SK-N-SH (cell line): ENCODE measurements at regions not wholly inside any gene's neighbourhood (a gene's known extent, or its start where the extent isn't known, plus 50 kb on each side); places are given as distances from the start of the nearest gene placed in this dataset.

Experiments used
- CTCF ChIA-PET: fragments of 300-600, 350-600 bp; formaldehyde crosslinking; extraction: SDS; loops from one replicate; lab custom pipeline; 2021; lab: Yijun Ruan, JAX
- POLR2A ChIA-PET: fragments of 350-600 bp; sonication (Branson Sonifier 250); formaldehyde crosslinking; extraction: SDS; loops from one replicate; lab custom pipeline; 2020; ENCODE audit warnings: antibody characterized with exemption, inconsistent platforms; lab: Yijun Ruan, JAX
- DNase-seq: peaks from one replicate; pipeline ENCODE4 v3.0.0; 2012
- H2AFZ ChIP-seq: fragments of 200-600 bp; sonication (generic); 2 replicates; pipeline ENCODE4 v1.8.1; 2016; ENCODE audit warnings: antibody characterized with exemption, mild to moderate bottlenecking, low read depth
- H3F3A ChIP-seq: fragments of 200-600 bp; sonication (generic); replicated peaks from 2 replicates; pipeline ENCODE3; 2016; ENCODE audit warnings: antibody characterized with exemption, mild to moderate bottlenecking; ENCODE audit not compliant: insufficient read depth
- H3K27ac ChIP-seq, 2 experiments: fragments of 200-500 bp in 1 of 2; fragments of 200-600 bp in 1 of 2; sonication (Bioruptor generic) in 1 of 2; sonication (generic), shearing (Covaris generic) in 1 of 2; 2 replicates each; pipeline versions ENCODE4 v1.5.1 to v1.6.1; 2014 to 2016; ENCODE audit warnings: low read depth in 2 of 2, inconsistent platforms in 1 of 2, low read length in 1 of 2, mild to moderate bottlenecking in 1 of 2, mixed read lengths in 1 of 2
- H3K27me3 ChIP-seq: fragments of 200-600 bp; sonication (generic), shearing (Covaris generic); 2 replicates; pipeline ENCODE4 v1.6.1; 2016; ENCODE audit warnings: mixed run types; ENCODE audit not compliant: insufficient read depth
- H3K36me3 ChIP-seq, 2 experiments: fragments of 200-500 bp in 1 of 2; fragments of 200-600 bp in 1 of 2; sonication (Bioruptor generic) in 1 of 2; sonication (generic) in 1 of 2; replicated peaks in 1 of 2; 2 replicates each; pipeline versions ENCODE3 to v1.5.1; 2014 to 2016; ENCODE audit warnings: low read length in 1 of 2, mild to moderate bottlenecking in 1 of 2; ENCODE audit not compliant: insufficient read depth in 2 of 2, control insufficient read depth in 1 of 2
- H3K4me1 ChIP-seq, 2 experiments: fragments of 200-500 bp in 1 of 2; fragments of 200-600 bp in 1 of 2; sonication (Bioruptor generic) in 1 of 2; sonication (generic), shearing (Covaris generic) in 1 of 2; 2 replicates each; pipeline versions ENCODE4 v1.5.1 to v1.6.1; 2014 to 2016; ENCODE audit warnings: low read depth in 1 of 2, low read length in 1 of 2, mixed run types in 1 of 2; ENCODE audit not compliant: insufficient read depth in 2 of 2, control insufficient read depth in 1 of 2
- H3K4me2 ChIP-seq: fragments of 200-600 bp; sonication (generic), shearing (Covaris generic); 2 replicates; pipeline ENCODE4 v1.6.1; 2017; ENCODE audit warnings: mixed run types
- H3K4me3 ChIP-seq, 2 experiments: fragments of 200-500 bp in 1 of 2; fragments of 200-600 bp in 1 of 2; sonication (Bioruptor generic) in 1 of 2; sonication (generic), shearing (Covaris generic) in 1 of 2; 2 replicates each; pipeline versions ENCODE4 v1.5.1 to v1.8.1; 2014 to 2016; ENCODE audit warnings: low read depth in 2 of 2, inconsistent platforms in 1 of 2, low read length in 1 of 2, mild to moderate bottlenecking in 1 of 2, mixed read lengths in 1 of 2, moderate library complexity in 1 of 2
- H3K79me2 ChIP-seq: fragments of 200-600 bp; sonication (generic); 2 replicates; pipeline ENCODE4 v1.8.1; 2017; ENCODE audit warnings: mild to moderate bottlenecking; ENCODE audit not compliant: insufficient read depth
- H3K9ac ChIP-seq: fragments of 200-600 bp; sonication (generic); 2 replicates; pipeline ENCODE4 v1.6.1; 2017; ENCODE audit warnings: mixed run types
- H3K9me2 ChIP-seq: fragments of 200-600 bp; sonication (generic); 2 replicates; pipeline ENCODE4 v1.6.1; 2017; ENCODE audit warnings: mixed run types
- H3K9me3 ChIP-seq: fragments of 200-600 bp; sonication (generic); 2 replicates; pipeline ENCODE4 v1.6.1; 2017; ENCODE audit warnings: mixed run types, mild to moderate bottlenecking, moderate library complexity
- H4K20me1 ChIP-seq: fragments of 200-600 bp; sonication (generic); 2 replicates; pipeline ENCODE4 v1.6.1; 2017; ENCODE audit warnings: mild to moderate bottlenecking, mixed run types; ENCODE audit not compliant: insufficient read depth
- CHD2 ChIP-seq: fragments of 150-350 bp; IDR thresholded peaks from 2 replicates; pipeline ENCODE4 v1.6.1; 2018; ENCODE audit warnings: low read length; ENCODE audit not compliant: partially characterized antibody
- EZH2phosphoT487 ChIP-seq: fragments of 200-600 bp; sonication (generic); IDR thresholded peaks from 2 replicates; pipeline ENCODE4 v1.6.1; 2017; ENCODE audit warnings: low read depth, mixed run types, mild to moderate bottlenecking, antibody characterized with exemption, moderate library complexity, borderline replicate concordance
- GABPA ChIP-seq: IDR thresholded peaks from 2 replicates; pipeline ENCODE4 v1.4.0; 2012; ENCODE audit warnings: low read depth, mild to moderate bottlenecking
- MAX ChIP-seq: IDR thresholded peaks from 2 replicates; pipeline ENCODE4 v1.4.0; 2012; ENCODE audit warnings: low read depth
- MEF2A ChIP-seq: IDR thresholded peaks from 2 replicates; pipeline ENCODE4 v1.4.0; 2012; ENCODE audit warnings: low read depth, borderline replicate concordance
- PBX3 ChIP-seq: IDR thresholded peaks from 2 replicates; pipeline ENCODE4; 2012
- RAD21 ChIP-seq: IDR thresholded peaks from 2 replicates; pipeline ENCODE4 v1.6.1; 2012; ENCODE audit warnings: mild to moderate bottlenecking, low read length
- RCOR1 ChIP-seq: fragments of 150-350 bp; IDR thresholded peaks from 2 replicates; pipeline ENCODE4 v1.6.1; 2017; ENCODE audit warnings: antibody characterized with exemption, low read length
- REST ChIP-seq: IDR thresholded peaks from 2 replicates; pipeline ENCODE4 v1.6.1; 2012; ENCODE audit warnings: mild to moderate bottlenecking, low read depth, low read length, moderate library complexity
- SIN3A ChIP-seq: IDR thresholded peaks from 2 replicates; pipeline ENCODE4 v1.6.1; 2012; ENCODE audit warnings: low read depth, mild to moderate bottlenecking, low read length, moderate library complexity, borderline replicate concordance
- TAF1 ChIP-seq: IDR thresholded peaks from 2 replicates; pipeline ENCODE4 v1.6.1; 2012; ENCODE audit warnings: low read depth, mild to moderate bottlenecking, low read length, moderate library complexity, borderline replicate concordance
- YY1 ChIP-seq: IDR thresholded peaks from 2 replicates; pipeline ENCODE4 v1.4.0; 2012; ENCODE audit warnings: low read depth, mild to moderate bottlenecking
- WGBS: methylation state at CpG from one replicate; pipeline ENCODE4 v1.1.6; 2017; ENCODE audit warnings: low lambda C conversion rate; 5-methylcytosine and 5-hydroxymethylcytosine counted together

- Histone ChIP-seq H3F3A (no peaks in the 10 kb centered on the region), H3K9me3 (no peaks in the 10 kb centered on the region), H2AFZ (no peak overlapping the region), H3K79me2 (no peaks in the 10 kb centered on the region), H3K4me3 (no peak overlapping the region)
- TF ChIP-seq TAF1 (no peak), REST (peak; percentile 76; the same call in 1 of the 2 replicates)
- TF ChIP-seq, all 33 proteins: peak for 1
- H3K27ac ChIP-seq, result no peak overlapping the region
- POLR2A ChIA-PET, result no interaction called here
- H3K4me2 ChIP-seq, result no peak overlapping the region
- CTCF ChIA-PET, result interaction anchor here (2.2 to 6.3 kb wide), 2 partner anchors 18 to 630 kb away, joined by 9 to 48 read pairs; no protein-coding TSS in a partner anchor
- no peak for DNase-seq
- no peaks in the 10 kb centered on the region for H3K4me1 ChIP-seq
- no peaks in the 10 kb centered on the region for H4K20me1 ChIP-seq
- WGBS, result 52% methylated on average over 8 of the region's 8 CpGs
- no peak overlapping the region for H3K9ac ChIP-seq
- H3K9me2 ChIP-seq, result no peaks in the 10 kb centered on the region
- no peaks in the 10 kb centered on the region for H3K36me3 ChIP-seq
- H3K27me3 ChIP-seq, result peaks cover 31% of the 10 kb centered on the region; the same call in 1 of the 2 replicates
Observed at GRCh38 chr15:98446083-98446482, 202.3 kb upstream of the IGF1R start.

- Histone ChIP-seq H3K9me2 (no peaks in the 10 kb centered on the region), H3K36me3 (no peaks in the 10 kb centered on the region), H3K4me2 (no peak overlapping the region), H3K27me3 (peaks cover 24% of the 10 kb centered on the region; the same call in 1 of the 2 replicates), H3K4me1 (no peaks in the 10 kb centered on the region), H3K27ac (no peak overlapping the region), H3K79me2 (no peaks in the 10 kb centered on the region), H3K4me3 (no peak overlapping the region), H2AFZ (no peak overlapping the region), H3K9me3 (no peaks in the 10 kb centered on the region), H3F3A (no peaks in the 10 kb centered on the region), H3K9ac (no peak overlapping the region), H4K20me1 (no peaks in the 10 kb centered on the region)
- CTCF ChIA-PET, result interaction anchor here (6.3 kb wide), 1 partner anchor 629 kb away, joined by 48 read pairs; no protein-coding TSS in a partner anchor
- WGBS, result under 1% methylated on average over 8 of the region's 8 CpGs
- DNase-seq, result no peak
- TF ChIP-seq MEF2A (no peak), RCOR1 (no peak), SIN3A (no peak), PBX3 (no peak), MAX (no peak), RAD21 (no peak), GABPA (no peak), CHD2 (no peak), YY1 (no peak), EZH2phosphoT487 (no peak)
- POLR2A ChIA-PET, result no interaction called here
Observed at GRCh38 chr15:98447069-98447468, 201.3 kb upstream of the IGF1R start.
